ENCODE measurements at regions not wholly inside any gene's neighbourhood (a gene's known extent, or its start where the extent isn't known, plus 50 kb on each side); places are given as distances from the start of the nearest gene placed in this dataset.
"Not testable (repeated sequence)": the region's sequence is repeated elsewhere in the genome, so short reads cannot be mapped to it uniquely, and the experiment has no call there.

GRCh38 chr5:130501151-130501865 lies 597.0 kb downstream of the CHSY3 start:
- CTCF ChIA-PET: no interaction called here
- Mint-ChIP-seq H3K4me3 (no peak overlapping the region), H3K36me3 (ENCODE audit: low read depth) (no peaks in the 10 kb centered on the region), H3K27ac (no peak overlapping the region), H3K4me1 (no peaks in the 10 kb centered on the region), H3K27me3 (no peaks in the 10 kb centered on the region), H3K9me3 (peaks cover 2% of the 10 kb centered on the region)
- no peak for TF ChIP-seq CTCF (IDR thresholded peaks at IDR 0.05)
- intact Hi-C loops (cut with micrococcal nuclease): no loop called here
- ATAC-seq (ENCODE audit: low read depth) (no peak), DNase-seq (no peak)
- POLR2A ChIA-PET: no interaction called here

DNA sequence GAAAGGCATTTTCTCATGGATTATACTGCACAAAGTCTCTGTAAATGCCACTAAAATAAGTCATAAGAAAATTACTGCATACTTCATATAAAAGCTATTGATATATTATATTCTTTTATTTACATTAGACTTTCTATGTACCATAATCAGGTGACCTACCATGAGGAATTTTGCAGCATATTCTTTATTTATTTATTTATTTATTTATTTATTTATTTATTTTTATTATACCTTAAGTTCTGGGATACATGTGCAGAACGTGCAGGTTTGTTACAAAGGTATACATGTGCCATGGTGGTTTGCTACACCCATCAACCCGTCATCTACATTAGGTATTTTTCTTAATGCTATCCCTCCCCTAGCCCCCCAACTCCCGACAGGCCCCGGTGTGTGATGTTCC lies 596.2 kb downstream of the CHSY3 start:
- H3K27me3 Mint-ChIP-seq; H3K36me3 Mint-ChIP-seq (ENCODE audit: low read depth); H3K4me1 Mint-ChIP-seq; POLR2A ChIA-PET; DNase-seq; ATAC-seq (ENCODE audit: low read depth); intact Hi-C loops (cut with micrococcal nuclease); H3K4me3 Mint-ChIP-seq; CTCF ChIA-PET; H3K27ac Mint-ChIP-seq; H3K9me3 Mint-ChIP-seq: not testable (repeated sequence)

- no peak overlapping the region for H3K4me3 Mint-ChIP-seq
- no peaks in the 10 kb centered on the region for H3K27me3 Mint-ChIP-seq
- no peaks in the 10 kb centered on the region for H3K36me3 Mint-ChIP-seq (ENCODE audit: low read depth)
- H3K9me3 Mint-ChIP-seq: peaks cover 6% of the 10 kb centered on the region
- no peaks in the 10 kb centered on the region for H3K4me1 Mint-ChIP-seq
- intact Hi-C loops (cut with micrococcal nuclease): no loop called here
- ChIA-PET POLR2A (no interaction called here), CTCF (no interaction called here)
- DNase-seq: no peak
- no peak for ATAC-seq (ENCODE audit: low read depth)
- H3K27ac Mint-ChIP-seq: no peak overlapping the region
- TF ChIP-seq CTCF (IDR thresholded peaks at IDR 0.05): no peak
Observed at GRCh38 chr5:130496215-130496614, 592.0 kb downstream of the CHSY3 start.

GRCh38 chr5:130488252-130488651 lies 584.0 kb downstream of the CHSY3 start:
- no peaks in the 10 kb centered on the region for H3K36me3 Mint-ChIP-seq (ENCODE audit: low read depth)
- no peak overlapping the region for H3K4me3 Mint-ChIP-seq
- no peak for TF ChIP-seq CTCF (IDR thresholded peaks at IDR 0.05)
- ChIA-PET CTCF (no interaction called here), POLR2A (no interaction called here)
- no peak overlapping the region for H3K27ac Mint-ChIP-seq
- no peak for ATAC-seq (ENCODE audit: low read depth)
- intact Hi-C loops (cut with micrococcal nuclease): no loop called here
- no peaks in the 10 kb centered on the region for H3K9me3 Mint-ChIP-seq
- no peaks in the 10 kb centered on the region for H3K4me1 Mint-ChIP-seq
- H3K27me3 Mint-ChIP-seq: peaks cover 1% of the 10 kb centered on the region
- no peak for DNase-seq

GRCh38 chr5:130479045-130479804 lies 575.0 kb downstream of the CHSY3 start:
- no peaks in the 10 kb centered on the region for H3K36me3 Mint-ChIP-seq (ENCODE audit: low read depth)
- no peaks in the 10 kb centered on the region for H3K4me1 Mint-ChIP-seq
- peaks cover 20% of the 10 kb centered on the region for H3K9me3 Mint-ChIP-seq
- H3K27me3 Mint-ChIP-seq: no peaks in the 10 kb centered on the region
- ChIA-PET POLR2A (no interaction called here), CTCF (no interaction called here)
- intact Hi-C loops (cut with micrococcal nuclease): no loop called here
- no peak overlapping the region for H3K27ac Mint-ChIP-seq
- H3K4me3 Mint-ChIP-seq: no peak overlapping the region
- DNase-seq (no peak), ATAC-seq (ENCODE audit: low read depth) (no peak)
- no peak for TF ChIP-seq CTCF (IDR thresholded peaks at IDR 0.05)

Measured in activated B cell treated with CpG ODN at 0.5 μM for 24 hours (primary cell).